ENCODE measurements at regions not wholly inside any gene's neighbourhood (a gene's known extent, or its start where the extent isn't known, plus 50 kb on each side); places are given as distances from the start of the nearest gene placed in this dataset.

DNA sequence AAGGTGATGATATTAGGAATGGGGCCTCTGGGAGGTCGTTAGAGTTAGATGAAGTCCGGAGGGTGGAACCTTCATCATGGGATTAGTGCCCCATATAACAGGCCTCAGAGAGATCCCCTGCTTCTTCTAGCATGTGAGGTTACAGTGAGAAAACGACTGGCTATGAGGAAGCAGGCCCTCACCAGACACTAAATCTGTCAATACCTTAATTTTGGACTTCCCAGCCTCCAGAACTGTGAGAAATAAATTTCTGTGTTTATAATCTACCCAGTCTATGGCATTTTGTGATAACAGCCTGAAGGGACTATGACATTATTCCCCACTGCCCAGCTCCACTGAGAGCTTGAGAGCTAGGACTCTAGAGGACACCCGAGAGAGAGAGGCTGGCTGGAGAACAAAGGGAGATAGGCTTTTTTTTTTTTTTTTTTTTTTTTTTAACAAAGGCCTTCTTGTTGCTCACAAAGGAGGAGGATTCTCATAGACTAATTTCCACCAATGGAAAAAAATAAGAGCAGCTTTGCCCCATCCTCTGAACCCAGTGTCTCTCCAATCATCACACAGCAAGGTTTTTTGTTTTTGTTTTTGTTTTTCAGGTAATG is 87.8 kb upstream of the EEA1 start:
- intact Hi-C loops (cut with DNase I): no loop called here
- no peak for DNase-seq (ENCODE audit: low spot score in 2 of 2)
- H3K27me3 ChIP-seq: no peaks in the 10 kb centered on the region
- no peaks in the 10 kb centered on the region for H3K36me3 ChIP-seq
- no peaks in the 10 kb centered on the region for H3K9me3 ChIP-seq
- H3K27ac ChIP-seq: no peak overlapping the region
- TF ChIP-seq, protein P1, sequence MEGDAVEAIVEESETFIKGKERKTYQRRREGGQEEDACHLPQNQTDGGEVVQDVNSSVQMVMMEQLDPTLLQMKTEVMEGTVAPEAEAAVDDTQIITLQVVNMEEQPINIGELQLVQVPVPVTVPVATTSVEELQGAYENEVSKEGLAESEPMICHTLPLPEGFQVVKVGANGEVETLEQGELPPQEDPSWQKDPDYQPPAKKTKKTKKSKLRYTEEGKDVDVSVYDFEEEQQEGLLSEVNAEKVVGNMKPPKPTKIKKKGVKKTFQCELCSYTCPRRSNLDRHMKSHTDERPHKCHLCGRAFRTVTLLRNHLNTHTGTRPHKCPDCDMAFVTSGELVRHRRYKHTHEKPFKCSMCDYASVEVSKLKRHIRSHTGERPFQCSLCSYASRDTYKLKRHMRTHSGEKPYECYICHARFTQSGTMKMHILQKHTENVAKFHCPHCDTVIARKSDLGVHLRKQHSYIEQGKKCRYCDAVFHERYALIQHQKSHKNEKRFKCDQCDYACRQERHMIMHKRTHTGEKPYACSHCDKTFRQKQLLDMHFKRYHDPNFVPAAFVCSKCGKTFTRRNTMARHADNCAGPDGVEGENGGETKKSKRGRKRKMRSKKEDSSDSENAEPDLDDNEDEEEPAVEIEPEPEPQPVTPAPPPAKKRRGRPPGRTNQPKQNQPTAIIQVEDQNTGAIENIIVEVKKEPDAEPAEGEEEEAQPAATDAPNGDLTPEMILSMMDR (IDR thresholded peaks at IDR 0.05): no peak
- no peak overlapping the region for H3K4me3 ChIP-seq
- H3K4me1 ChIP-seq: no peaks in the 10 kb centered on the region

DNA sequence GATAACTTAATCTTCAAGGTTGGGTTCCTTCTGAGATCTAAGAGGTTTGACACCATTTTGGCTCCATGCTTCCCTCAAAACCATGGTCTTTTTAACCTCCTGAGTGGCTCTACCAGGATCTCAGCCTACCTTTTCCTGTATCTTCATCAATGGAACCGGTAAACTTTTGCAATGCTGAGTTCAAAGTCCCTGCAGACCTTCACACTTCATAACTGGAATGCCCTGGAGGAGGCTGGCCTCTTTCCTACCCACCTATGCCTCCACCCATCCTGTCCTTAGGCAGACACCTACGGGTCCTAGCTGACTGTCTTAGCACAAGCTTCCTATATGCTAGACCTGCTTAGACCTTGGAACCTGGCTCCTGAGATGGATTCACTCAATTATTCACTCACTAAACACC is 89.5 kb upstream of the EEA1 start:
- H3K4me1 ChIP-seq: no peaks in the 10 kb centered on the region
- no peak overlapping the region for H3K4me3 ChIP-seq
- no peaks in the 10 kb centered on the region for H3K27me3 ChIP-seq
- no peak overlapping the region for H3K27ac ChIP-seq
- TF ChIP-seq, protein P1 (IDR thresholded peaks at IDR 0.05): no peak
- intact Hi-C loops (cut with DNase I): no loop called here
- DNase-seq (ENCODE audit: low spot score in 2 of 2): no peak
- H3K36me3 ChIP-seq: no peaks in the 10 kb centered on the region
- no peaks in the 10 kb centered on the region for H3K9me3 ChIP-seq

DNA sequence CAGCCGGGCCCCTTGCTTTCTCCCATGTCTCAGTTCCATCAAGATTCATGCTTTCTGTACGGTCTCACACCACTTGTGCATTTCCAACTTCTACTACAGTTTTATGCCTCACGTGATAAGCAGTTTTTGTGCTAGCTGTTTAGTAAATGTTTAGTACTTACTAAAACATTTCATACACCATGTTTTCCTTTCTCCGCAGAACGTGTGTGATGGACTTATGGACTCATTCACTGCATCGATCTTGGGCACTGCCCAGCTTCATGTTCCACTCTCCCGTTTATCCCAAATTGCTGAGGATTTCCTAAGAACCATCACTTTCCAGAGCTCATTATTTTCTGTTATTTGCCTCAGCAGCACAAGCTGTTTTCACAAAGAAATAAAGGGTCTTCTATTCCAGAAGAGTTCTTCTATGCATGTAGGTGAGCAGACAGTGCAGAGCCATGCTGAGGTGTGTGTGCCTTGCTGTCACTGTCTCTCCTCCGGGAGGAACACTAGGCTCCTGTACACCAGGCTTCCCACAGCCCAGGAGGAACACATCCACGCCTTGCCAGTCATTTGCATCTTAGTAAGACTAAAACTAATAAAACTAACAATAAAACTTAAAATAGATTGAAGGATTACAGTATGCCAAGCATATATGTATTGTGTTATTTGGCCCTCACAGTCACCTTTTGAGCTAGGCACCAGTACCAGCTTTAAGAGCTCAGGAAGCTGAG is 90.3 kb upstream of the EEA1 start:
- no peak for DNase-seq (ENCODE audit: low spot score in 2 of 2)
- Histone ChIP-seq H3K27ac (no peak overlapping the region), H3K4me1 (no peaks in the 10 kb centered on the region), H3K36me3 (no peaks in the 10 kb centered on the region), H3K4me3 (no peak overlapping the region), H3K27me3 (no peaks in the 10 kb centered on the region), H3K9me3 (no peaks in the 10 kb centered on the region)
- TF ChIP-seq, protein P1 (IDR thresholded peaks at IDR 0.05): no peak
- intact Hi-C loops (cut with DNase I): no loop called here

DNA sequence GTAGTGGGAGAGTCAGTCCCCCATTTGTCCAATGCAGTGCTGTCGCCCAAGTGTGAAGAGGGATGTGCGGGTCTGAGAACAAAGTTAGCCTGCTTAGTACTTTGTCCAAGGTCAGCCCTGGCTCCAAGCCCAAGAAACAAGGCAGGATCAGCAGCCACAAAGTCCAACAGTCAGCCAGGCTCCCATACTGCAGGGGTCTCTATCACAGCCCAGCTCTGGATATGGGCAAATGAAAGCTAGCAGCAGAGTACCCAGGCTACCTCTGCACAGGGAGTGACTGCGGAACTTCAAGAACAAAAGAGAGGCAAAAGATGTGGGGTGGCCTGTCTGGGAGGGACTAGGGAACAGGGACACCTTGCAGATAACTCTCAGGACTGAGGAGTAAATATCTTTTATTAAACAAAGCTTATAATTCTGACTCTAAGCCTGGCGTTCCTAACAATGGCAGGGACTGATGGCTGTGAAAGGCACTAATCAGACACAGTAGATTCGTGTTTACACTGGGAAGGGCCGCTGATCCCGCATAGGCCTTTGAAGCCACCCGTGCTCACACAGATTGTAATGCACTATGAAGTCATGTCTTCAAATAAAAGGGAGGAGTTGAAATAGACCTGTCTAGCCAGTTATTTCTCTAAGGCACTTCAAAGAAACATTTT is 91.0 kb upstream of the EEA1 start:
- Histone ChIP-seq H3K27me3 (no peaks in the 10 kb centered on the region), H3K27ac (no peak overlapping the region), H3K36me3 (no peaks in the 10 kb centered on the region), H3K4me3 (no peak overlapping the region), H3K9me3 (no peaks in the 10 kb centered on the region), H3K4me1 (no peaks in the 10 kb centered on the region)
- TF ChIP-seq, protein P1 (IDR thresholded peaks at IDR 0.05): no peak
- intact Hi-C loops (cut with DNase I): no loop called here
- no peak for DNase-seq (ENCODE audit: low spot score in 2 of 2)

DNA sequence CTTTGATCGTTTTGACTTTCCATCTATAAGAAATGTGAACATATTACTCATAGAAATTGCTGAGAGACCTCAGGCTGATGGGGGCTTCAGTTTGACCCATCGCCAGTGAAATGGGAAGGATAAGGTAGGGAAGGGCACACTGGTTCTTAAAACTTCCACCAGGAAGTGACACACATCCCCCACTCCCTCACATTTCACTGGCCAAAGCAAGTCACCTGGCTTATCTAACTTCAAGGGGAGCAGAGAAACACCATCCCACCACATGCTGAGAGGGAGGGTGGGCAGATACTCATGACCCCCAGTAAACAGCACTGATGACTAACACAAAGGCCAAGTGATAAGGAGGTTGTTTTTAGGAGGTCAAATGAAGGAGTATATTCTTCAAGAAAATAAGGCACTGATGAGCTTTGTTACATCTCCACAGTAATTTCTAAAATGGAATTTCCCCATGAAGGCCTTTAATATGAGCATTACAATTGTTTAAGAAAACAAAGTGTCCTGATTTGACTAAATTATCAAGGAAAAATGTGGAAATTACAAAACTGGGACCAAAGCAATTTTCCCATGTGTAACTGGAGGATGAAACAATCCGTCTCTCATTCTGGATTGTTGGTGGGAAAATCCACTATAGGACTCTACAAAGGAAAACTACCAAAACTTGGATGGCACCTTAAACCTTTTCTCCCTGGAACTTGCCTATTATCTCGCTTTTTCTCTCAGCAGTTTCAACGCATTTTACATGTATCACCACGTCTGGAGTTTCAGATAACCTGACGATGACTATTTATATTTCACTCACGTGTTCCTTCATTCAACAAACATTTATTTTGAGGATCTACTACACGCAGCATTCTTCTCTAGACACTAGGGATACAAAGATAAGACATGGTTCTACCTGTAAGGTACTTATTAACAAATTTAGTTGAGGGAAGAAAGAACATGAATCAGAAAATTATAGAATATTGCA is 91.8 kb upstream of the EEA1 start:
- intact Hi-C loops (cut with DNase I): no loop called here
- no peaks in the 10 kb centered on the region for H3K27me3 ChIP-seq
- no peaks in the 10 kb centered on the region for H3K9me3 ChIP-seq
- no peak overlapping the region for H3K27ac ChIP-seq
- TF ChIP-seq, protein P1 (IDR thresholded peaks at IDR 0.05): no peak
- H3K4me3 ChIP-seq: no peak overlapping the region
- H3K36me3 ChIP-seq: no peaks in the 10 kb centered on the region
- H3K4me1 ChIP-seq: no peaks in the 10 kb centered on the region
- DNase-seq (ENCODE audit: low spot score in 2 of 2): no peak
